H9 (cell line): ENCODE measurements at regions not wholly inside any gene's neighbourhood (a gene's known extent, or its start where the extent isn't known, plus 50 kb on each side); places are given as distances from the start of the nearest gene placed in this dataset.

ENCODE experiments used
- DNase-seq: peaks from one replicate; pipeline ENCODE4 v3.0.0-alpha.2; 2017
- H2AFZ ChIP-seq: one replicate; pipeline ENCODE4 v1.6.1; 2013; ENCODE audit warnings: mild to moderate bottlenecking, low read length, control low read depth, moderate library complexity
- H2AK5ac ChIP-seq: 2 replicates; pipeline ENCODE4 v1.6.1; 2013; ENCODE audit warnings: low read length, control low read depth, mixed read lengths; ENCODE audit not compliant: insufficient read length
- H2BK120ac ChIP-seq: one replicate; pipeline ENCODE4 v1.6.1; 2013; ENCODE audit warnings: low read depth, mild to moderate bottlenecking, low read length, control low read depth, inconsistent platforms; ENCODE audit not compliant: poor library complexity, severe bottlenecking
- H2BK12ac ChIP-seq: 2 replicates; pipeline ENCODE4 v1.6.1; 2013; ENCODE audit warnings: low read length, control low read depth, mixed read lengths, low read depth; ENCODE audit not compliant: insufficient read length
- H2BK15ac ChIP-seq: 2 replicates; pipeline ENCODE4 v1.6.1; 2013; ENCODE audit warnings: low read depth, low read length, control low read depth
- H2BK20ac ChIP-seq: one replicate; pipeline ENCODE4 v1.6.1; 2013; ENCODE audit warnings: low read depth, mild to moderate bottlenecking, low read length, control low read depth, inconsistent platforms; ENCODE audit not compliant: poor library complexity, severe bottlenecking
- H2BK5ac ChIP-seq: 2 replicates; pipeline ENCODE4 v1.6.1; 2013; ENCODE audit warnings: low read length, control low read depth, mixed read lengths; ENCODE audit not compliant: insufficient read length
- H3K14ac ChIP-seq: 2 replicates; pipeline ENCODE4 v1.6.1; 2013; ENCODE audit warnings: low read length, control low read depth; ENCODE audit not compliant: insufficient read depth
- H3K18ac ChIP-seq: 2 replicates; pipeline ENCODE4 v1.6.1; 2013; ENCODE audit warnings: low read depth, mild to moderate bottlenecking, mixed read lengths, low read length, control low read depth; ENCODE audit not compliant: insufficient read length
- H3K23ac ChIP-seq: 2 replicates; pipeline ENCODE4 v1.6.1; 2013; ENCODE audit warnings: low read length, control low read depth, mixed read lengths, low read depth; ENCODE audit not compliant: insufficient read length
- H3K23me2 ChIP-seq: 2 replicates; pipeline ENCODE4 v1.6.1; 2013; ENCODE audit warnings: low read depth, mild to moderate bottlenecking, mixed read lengths, low read length, control low read depth; ENCODE audit not compliant: insufficient read length, poor library complexity, severe bottlenecking
- H3K27ac ChIP-seq: 2 replicates; pipeline ENCODE4 v1.5.1; 2013; ENCODE audit warnings: low read length, control low read depth, mixed read lengths, low read depth; ENCODE audit not compliant: insufficient read length
- H3K27me3 ChIP-seq: 2 replicates; pipeline ENCODE4 v1.6.1; 2013; ENCODE audit warnings: low read length, control low read depth, inconsistent platforms; ENCODE audit not compliant: insufficient read depth
- H3K4ac ChIP-seq: 2 replicates; pipeline ENCODE4 v1.6.1; 2013; ENCODE audit warnings: low read depth, mild to moderate bottlenecking, control low read depth, inconsistent platforms, low read length, moderate library complexity
- H3K4me1 ChIP-seq: 2 replicates; pipeline ENCODE4 v1.6.1; 2013; ENCODE audit warnings: low read length, control low read depth, inconsistent platforms; ENCODE audit not compliant: insufficient read depth
- H3K4me2 ChIP-seq: 2 replicates; pipeline ENCODE4 v1.6.1; 2013; ENCODE audit warnings: low read length, control low read depth, mixed read lengths; ENCODE audit not compliant: insufficient read length, insufficient read depth
- H3K56ac ChIP-seq: 2 replicates; pipeline ENCODE4 v1.6.1; 2013; ENCODE audit warnings: low read depth, mild to moderate bottlenecking, mixed read lengths, low read length, control low read depth; ENCODE audit not compliant: insufficient read length
- H3K79me1 ChIP-seq: 2 replicates; pipeline ENCODE4 v1.6.1; 2013; ENCODE audit warnings: low read depth, mild to moderate bottlenecking, moderate library complexity, low read length, control low read depth, inconsistent platforms; ENCODE audit not compliant: insufficient read depth, poor library complexity, severe bottlenecking
- H3K79me2 ChIP-seq: 2 replicates; pipeline ENCODE4 v1.6.1; 2013; ENCODE audit warnings: low read length, control low read depth, inconsistent platforms; ENCODE audit not compliant: insufficient read depth
- H3K9ac ChIP-seq: 2 replicates; pipeline ENCODE4 v1.6.1; 2013; ENCODE audit warnings: low read length, control low read depth, mixed read lengths; ENCODE audit not compliant: insufficient read length; ENCODE audit errors: extremely low read depth
- H3K9me3 ChIP-seq: one replicate; pipeline ENCODE4 v1.6.1; 2013; ENCODE audit warnings: low read depth, low read length, inconsistent platforms; ENCODE audit not compliant: control insufficient read depth
- H3T11ph ChIP-seq: one replicate; pipeline ENCODE4 v1.6.1; 2013; ENCODE audit warnings: mild to moderate bottlenecking, low read length, control low read depth, inconsistent platforms
- H4K20me1 ChIP-seq: one replicate; pipeline ENCODE4 v1.6.1; 2013; ENCODE audit not compliant: control insufficient read depth, insufficient read length, insufficient read depth
- H4K5ac ChIP-seq: 2 replicates; pipeline ENCODE4 v1.6.1; 2013; ENCODE audit warnings: low read depth, mild to moderate bottlenecking, mixed read lengths, low read length, control low read depth; ENCODE audit not compliant: insufficient read length
- H4K8ac ChIP-seq: replicated peaks from 2 replicates; pipeline ENCODE4 v1.6.1; 2013; ENCODE audit warnings: low read length, control low read depth, mixed read lengths, low read depth; ENCODE audit not compliant: insufficient read length
- H4K91ac ChIP-seq: 2 replicates; pipeline ENCODE4 v1.6.1; 2013; ENCODE audit warnings: low read depth, mild to moderate bottlenecking, moderate library complexity, mixed read lengths, low read length, control low read depth; ENCODE audit not compliant: insufficient read length
- H3K27ac Mint-ChIP-seq, 3 experiments: 2 replicates in 2 of 3; 3 replicates in 1 of 3; pipeline ENCODE4 v1.8.0; 2020 to 2021; ENCODE audit warnings: mixed read lengths in 3 of 3, mild to moderate bottlenecking in 1 of 3, moderate library complexity in 1 of 3
- H3K27me3 Mint-ChIP-seq: 2 replicates; pipeline ENCODE4 v1.8.0; 2021; ENCODE audit warnings: low read depth, mild to moderate bottlenecking, moderate library complexity, mixed read lengths
- H3K36me3 Mint-ChIP-seq, 3 experiments: 2 replicates in 2 of 3; 3 replicates in 1 of 3; pipeline ENCODE4 v1.8.0; 2020 to 2021; ENCODE audit warnings: low read depth in 3 of 3, mixed read lengths in 3 of 3; ENCODE audit not compliant: insufficient read depth in 1 of 3
- H3K4me1 Mint-ChIP-seq, 2 experiments: 2 replicates each; pipeline ENCODE4 v1.8.0; 2020; ENCODE audit warnings: mixed read lengths in 2 of 2
- H3K4me3 Mint-ChIP-seq, 2 experiments: 2 replicates in 1 of 2; 3 replicates in 1 of 2; pipeline ENCODE4 v1.8.0; 2020 to 2021; ENCODE audit warnings: mild to moderate bottlenecking in 2 of 2, mixed read lengths in 2 of 2, moderate library complexity in 1 of 2
- H3K9me3 Mint-ChIP-seq, 2 experiments: 2 replicates in 1 of 2; 3 replicates in 1 of 2; pipeline ENCODE4 v1.8.0; 2020; ENCODE audit warnings: mild to moderate bottlenecking in 2 of 2, mixed read lengths in 2 of 2, moderate library complexity in 1 of 2
- WGBS: extraction: QIAGEN DNeasy Blood & Tissue Kit; methylation state at CpG from one replicate; pipeline ENCODE4 v1.1.7; 2013; ENCODE audit warnings: missing lambda C conversion rate, low lambda C conversion rate, mixed read lengths; ENCODE audit not compliant: insufficient read length; ENCODE audit errors: extremely low coverage; 5-methylcytosine and 5-hydroxymethylcytosine counted together
- TF ChIP-seq, protein P1 (sequence below): fragments of 200-600 bp; sonication (generic); conservative IDR thresholded peaks from 3 replicates; pipeline ENCODE4 v1.8.0; 2021; ENCODE audit warnings: antibody characterized with exemption, mild to moderate bottlenecking

DNA sequence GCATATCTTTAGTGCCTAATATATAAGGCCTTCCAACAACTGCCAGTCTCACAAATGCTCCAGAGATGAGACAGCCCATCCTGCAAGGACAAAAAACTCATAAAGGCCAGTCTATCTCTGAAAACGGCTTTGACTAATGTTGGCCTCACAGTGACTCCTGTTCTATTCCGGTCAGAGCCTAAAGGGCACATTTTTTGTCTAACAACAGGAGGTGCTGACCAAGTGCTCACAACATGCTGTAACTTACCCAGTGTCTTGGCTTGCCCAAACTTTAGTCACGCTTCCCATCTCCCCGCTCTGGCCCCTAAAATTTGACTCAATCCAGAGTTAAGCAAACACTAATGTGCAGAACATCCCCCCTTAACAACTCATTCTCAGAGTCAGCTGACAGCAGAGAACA lies 1411.2 kb upstream of the MIR17HG start:
- WGBS = no CpG with 5 or more reads among the region's 4 CpGs

More for the DNA sequence above, 1411.2 kb upstream of the MIR17HG start:
- Histone ChIP-seq H3K4me1 (no peaks in the 10 kb centered on the region), H3K23me2 (no peaks in the 10 kb centered on the region), H3K4me2 (no peak overlapping the region), H2BK20ac (no peak overlapping the region), H3K79me1 (no peaks in the 10 kb centered on the region), H2BK120ac (no peak overlapping the region), H3K27ac (no peak overlapping the region), H4K5ac (no peak overlapping the region), H3K9me3 (no peaks in the 10 kb centered on the region), H3T11ph (no peak overlapping the region), H3K27me3 (no peaks in the 10 kb centered on the region), H2BK12ac (no peak overlapping the region), H3K14ac (no peak overlapping the region), H3K4ac (no peak overlapping the region), H3K9ac (no peak overlapping the region), H3K79me2 (no peaks in the 10 kb centered on the region), H4K8ac (no peak overlapping the region), H3K56ac (no peak overlapping the region), H2AK5ac (no peak overlapping the region), H2BK15ac (no peak overlapping the region), H4K91ac (no peak overlapping the region), H2BK5ac (no peak overlapping the region), H2AFZ (no peak overlapping the region), H3K23ac (no peak overlapping the region), H4K20me1 (no peaks in the 10 kb centered on the region), H3K18ac (no peak overlapping the region)
- Mint-ChIP-seq H3K27ac (no peak overlapping the region), H3K36me3 (no peaks in the 10 kb centered on the region), H3K4me3 (no peak overlapping the region), H3K27me3 (no peaks in the 10 kb centered on the region), H3K9me3 (peaks cover 0 to 5% of the 10 kb centered on the region in 2 experiments; a peak in 2 of 5 replicates), H3K4me1 (no peaks in the 10 kb centered on the region)
- DNase-seq = no peak
- TF ChIP-seq, protein P1, sequence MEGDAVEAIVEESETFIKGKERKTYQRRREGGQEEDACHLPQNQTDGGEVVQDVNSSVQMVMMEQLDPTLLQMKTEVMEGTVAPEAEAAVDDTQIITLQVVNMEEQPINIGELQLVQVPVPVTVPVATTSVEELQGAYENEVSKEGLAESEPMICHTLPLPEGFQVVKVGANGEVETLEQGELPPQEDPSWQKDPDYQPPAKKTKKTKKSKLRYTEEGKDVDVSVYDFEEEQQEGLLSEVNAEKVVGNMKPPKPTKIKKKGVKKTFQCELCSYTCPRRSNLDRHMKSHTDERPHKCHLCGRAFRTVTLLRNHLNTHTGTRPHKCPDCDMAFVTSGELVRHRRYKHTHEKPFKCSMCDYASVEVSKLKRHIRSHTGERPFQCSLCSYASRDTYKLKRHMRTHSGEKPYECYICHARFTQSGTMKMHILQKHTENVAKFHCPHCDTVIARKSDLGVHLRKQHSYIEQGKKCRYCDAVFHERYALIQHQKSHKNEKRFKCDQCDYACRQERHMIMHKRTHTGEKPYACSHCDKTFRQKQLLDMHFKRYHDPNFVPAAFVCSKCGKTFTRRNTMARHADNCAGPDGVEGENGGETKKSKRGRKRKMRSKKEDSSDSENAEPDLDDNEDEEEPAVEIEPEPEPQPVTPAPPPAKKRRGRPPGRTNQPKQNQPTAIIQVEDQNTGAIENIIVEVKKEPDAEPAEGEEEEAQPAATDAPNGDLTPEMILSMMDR = no peak
